Endodermal cell (in vitro differentiated cells): ENCODE measurements at regions not wholly inside any gene's neighbourhood (a gene's known extent, or its start where the extent isn't known, plus 50 kb on each side); places are given as distances from the start of the nearest gene placed in this dataset.

Experiments
- DNase-seq: peaks from one replicate; pipeline ENCODE4 v3.0.0-alpha.2; 2017
- H3K27ac ChIP-seq: 2 replicates; pipeline ENCODE4 v1.5.1; 2013; ENCODE audit warnings: mild to moderate bottlenecking, low read depth, low read length, moderate library complexity
- H3K27me3 ChIP-seq: 2 replicates; pipeline ENCODE4 v1.6.1; 2013; ENCODE audit warnings: mild to moderate bottlenecking, low read length, moderate library complexity; ENCODE audit not compliant: insufficient read depth, control insufficient read depth, poor library complexity, severe bottlenecking
- H3K36me3 ChIP-seq: 2 replicates; pipeline ENCODE4 v1.7.0; 2013; ENCODE audit warnings: mild to moderate bottlenecking, low read length, moderate library complexity; ENCODE audit not compliant: control insufficient read depth, insufficient read depth
- H3K4me1 ChIP-seq: one replicate; pipeline ENCODE4 v1.7.0; 2013; ENCODE audit warnings: low read length; ENCODE audit not compliant: control insufficient read depth, insufficient read depth
- H3K4me3 ChIP-seq: 2 replicates; pipeline ENCODE4 v1.5.1; 2013; ENCODE audit warnings: mild to moderate bottlenecking, low read length, moderate library complexity
- H3K9ac ChIP-seq: 2 replicates; pipeline ENCODE4 v1.6.1; 2013; ENCODE audit warnings: mild to moderate bottlenecking, low read length, moderate library complexity; ENCODE audit not compliant: poor library complexity, severe bottlenecking; ENCODE audit errors: extremely low read depth
- H3K9me3 ChIP-seq: 2 replicates; pipeline ENCODE4 v1.6.1; 2013; ENCODE audit warnings: mild to moderate bottlenecking, low read length, moderate library complexity; ENCODE audit not compliant: control insufficient read depth
- H3K27ac Mint-ChIP-seq: 2 replicates; pipeline ENCODE4 v1.8.0; 2020; ENCODE audit warnings: mixed read lengths
- H3K27me3 Mint-ChIP-seq: 2 replicates; pipeline ENCODE4 v1.8.0; 2021; ENCODE audit warnings: mild to moderate bottlenecking, mixed read lengths; ENCODE audit not compliant: insufficient read depth
- H3K36me3 Mint-ChIP-seq: 2 replicates; pipeline ENCODE4 v1.8.0; 2020; ENCODE audit warnings: low read depth, mixed read lengths
- H3K4me1 Mint-ChIP-seq: 2 replicates; pipeline ENCODE4 v1.8.0; 2020; ENCODE audit warnings: mixed read lengths
- H3K4me3 Mint-ChIP-seq: 2 replicates; pipeline ENCODE4 v1.8.0; 2020; ENCODE audit warnings: mild to moderate bottlenecking, moderate library complexity, mixed read lengths
- H3K9me3 Mint-ChIP-seq: 2 replicates; pipeline ENCODE4 v1.8.0; 2020; ENCODE audit warnings: mild to moderate bottlenecking, mixed read lengths
- WGBS, 2 experiments: methylation state at CpG; one replicate each; pipeline versions ENCODE4 v1.1.5 to v1.1.7; 2013; ENCODE audit warnings: missing lambda C conversion rate in 2 of 2, mixed read lengths in 1 of 2; ENCODE audit not compliant: insufficient coverage in 1 of 2, insufficient read length in 1 of 2; 5-methylcytosine and 5-hydroxymethylcytosine counted together
- TF ChIP-seq, protein P1 (sequence below): fragments of 200-600 bp; sonication (generic); conservative IDR thresholded peaks from 2 replicates; pipeline ENCODE4 v1.5.0; 2021; ENCODE audit warnings: antibody characterized with exemption, mild to moderate bottlenecking

DNA sequence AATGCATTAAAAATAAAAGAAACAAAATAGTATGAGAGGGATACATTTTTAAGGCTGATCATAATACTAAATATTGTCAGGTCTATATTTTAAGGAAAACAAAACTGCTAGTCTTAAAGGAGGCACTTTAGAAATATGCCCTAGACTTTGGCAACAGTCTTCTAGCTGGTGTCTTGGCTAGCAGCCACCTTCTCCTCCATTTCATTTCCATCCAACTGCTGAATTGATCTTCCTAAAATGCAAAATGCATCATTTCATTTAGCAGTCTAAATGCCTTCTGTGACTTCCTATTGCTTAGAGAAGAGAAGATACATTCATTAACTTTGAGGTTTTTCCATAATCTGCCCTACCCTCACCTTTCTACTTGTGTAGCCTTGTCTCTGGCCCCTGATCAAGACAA, 1404.1 kb downstream of the CDH11 start:
- Histone ChIP-seq H3K27ac (no peak overlapping the region), H3K4me3 (no peak overlapping the region), H3K36me3 (no peaks in the 10 kb centered on the region), H3K4me1 (no peaks in the 10 kb centered on the region), H3K9me3 (no peaks in the 10 kb centered on the region), H3K27me3 (no peaks in the 10 kb centered on the region), H3K9ac (no peak overlapping the region)
- TF ChIP-seq, protein P1, sequence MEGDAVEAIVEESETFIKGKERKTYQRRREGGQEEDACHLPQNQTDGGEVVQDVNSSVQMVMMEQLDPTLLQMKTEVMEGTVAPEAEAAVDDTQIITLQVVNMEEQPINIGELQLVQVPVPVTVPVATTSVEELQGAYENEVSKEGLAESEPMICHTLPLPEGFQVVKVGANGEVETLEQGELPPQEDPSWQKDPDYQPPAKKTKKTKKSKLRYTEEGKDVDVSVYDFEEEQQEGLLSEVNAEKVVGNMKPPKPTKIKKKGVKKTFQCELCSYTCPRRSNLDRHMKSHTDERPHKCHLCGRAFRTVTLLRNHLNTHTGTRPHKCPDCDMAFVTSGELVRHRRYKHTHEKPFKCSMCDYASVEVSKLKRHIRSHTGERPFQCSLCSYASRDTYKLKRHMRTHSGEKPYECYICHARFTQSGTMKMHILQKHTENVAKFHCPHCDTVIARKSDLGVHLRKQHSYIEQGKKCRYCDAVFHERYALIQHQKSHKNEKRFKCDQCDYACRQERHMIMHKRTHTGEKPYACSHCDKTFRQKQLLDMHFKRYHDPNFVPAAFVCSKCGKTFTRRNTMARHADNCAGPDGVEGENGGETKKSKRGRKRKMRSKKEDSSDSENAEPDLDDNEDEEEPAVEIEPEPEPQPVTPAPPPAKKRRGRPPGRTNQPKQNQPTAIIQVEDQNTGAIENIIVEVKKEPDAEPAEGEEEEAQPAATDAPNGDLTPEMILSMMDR, result no peak
- no peaks in the 10 kb centered on the region for H3K27me3 Mint-ChIP-seq
- no peak for DNase-seq
- no peaks in the 10 kb centered on the region for H3K4me1 Mint-ChIP-seq
- H3K36me3 Mint-ChIP-seq, result no peaks in the 10 kb centered on the region
- no peak overlapping the region for H3K27ac Mint-ChIP-seq
- peaks cover 6% of the 10 kb centered on the region for H3K9me3 Mint-ChIP-seq
- no peak overlapping the region for H3K4me3 Mint-ChIP-seq

- WGBS, 2 experiments, result 80 to 88% methylated on average over 2 to 3 of the region's 3 CpGs
- DNase-seq, result peak; percentile 59
- Histone ChIP-seq H3K9me3 (no peaks in the 10 kb centered on the region), H3K27ac (no peak overlapping the region), H3K4me3 (no peak overlapping the region), H3K36me3 (no peaks in the 10 kb centered on the region), H3K27me3 (no peaks in the 10 kb centered on the region), H3K9ac (no peak overlapping the region), H3K4me1 (no peaks in the 10 kb centered on the region)
- Mint-ChIP-seq H3K27ac (no peak overlapping the region), H3K4me1 (no peaks in the 10 kb centered on the region), H3K36me3 (no peaks in the 10 kb centered on the region), H3K9me3 (peaks cover 6% of the 10 kb centered on the region), H3K4me3 (no peak overlapping the region), H3K27me3 (no peaks in the 10 kb centered on the region)
- TF ChIP-seq, protein P1, result no peak
Measured at GRCh38 chr16:63714876-63715275, 1407.0 kb downstream of the CDH11 start.

DNA sequence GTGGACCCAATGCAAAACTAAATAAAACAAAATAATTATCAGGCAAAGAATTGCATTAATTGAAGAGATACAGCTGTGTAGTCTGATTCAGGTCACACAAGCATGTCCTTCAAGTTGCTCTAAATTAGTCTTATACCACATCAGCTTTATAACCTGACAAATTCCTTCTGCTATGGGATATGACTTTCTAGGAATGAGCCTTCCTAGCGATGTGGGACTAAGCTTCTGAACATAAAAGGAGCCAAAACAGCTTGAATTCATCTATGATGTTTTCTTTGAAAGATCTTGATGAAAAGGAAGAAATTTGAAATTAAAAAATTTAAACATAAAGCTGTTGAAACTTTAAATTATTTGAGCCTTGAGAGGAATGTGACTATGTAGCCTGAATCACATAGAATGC, 1409.1 kb downstream of the CDH11 start:
- H3K4me3 Mint-ChIP-seq, result no peak overlapping the region
- no peak for DNase-seq
- H3K36me3 ChIP-seq, result no peaks in the 10 kb centered on the region
- H3K4me1 ChIP-seq, result no peaks in the 10 kb centered on the region
- H3K27ac Mint-ChIP-seq, result no peak overlapping the region
- H3K4me3 ChIP-seq, result no peak overlapping the region
- H3K9ac ChIP-seq, result no peak overlapping the region
- H3K9me3 Mint-ChIP-seq, result peaks cover 6% of the 10 kb centered on the region
- no peaks in the 10 kb centered on the region for H3K36me3 Mint-ChIP-seq
- WGBS, 2 experiments, result 100% methylated on average over 1 of the region's 1 CpG
- no peaks in the 10 kb centered on the region for H3K9me3 ChIP-seq
- H3K4me1 Mint-ChIP-seq, result no peaks in the 10 kb centered on the region
- TF ChIP-seq, protein P1, result no peak
- H3K27me3 Mint-ChIP-seq, result no peaks in the 10 kb centered on the region
- no peaks in the 10 kb centered on the region for H3K27me3 ChIP-seq
- H3K27ac ChIP-seq, result no peak overlapping the region
